GM21576 (cell line): ENCODE measurements at regions not wholly inside any gene's neighbourhood (a gene's known extent, or its start where the extent isn't known, plus 50 kb on each side); places are given as distances from the start of the nearest gene placed in this dataset.
A peak's percentile ranks its signal among the peaks of the same experiment; 100 is the strongest.
"Not testable (repeated sequence)": the region's sequence is repeated elsewhere in the genome, so short reads cannot be mapped to it uniquely, and the experiment has no call there.

Experiments
- ATAC-seq: cut with Tn5 transposase; IDR thresholded peaks from one replicate; pipeline ENCODE4 v1.9.1; 2021; ENCODE audit warnings: mild to moderate bottlenecking, moderate library complexity; ENCODE audit not compliant: unreplicated experiment

DNA sequence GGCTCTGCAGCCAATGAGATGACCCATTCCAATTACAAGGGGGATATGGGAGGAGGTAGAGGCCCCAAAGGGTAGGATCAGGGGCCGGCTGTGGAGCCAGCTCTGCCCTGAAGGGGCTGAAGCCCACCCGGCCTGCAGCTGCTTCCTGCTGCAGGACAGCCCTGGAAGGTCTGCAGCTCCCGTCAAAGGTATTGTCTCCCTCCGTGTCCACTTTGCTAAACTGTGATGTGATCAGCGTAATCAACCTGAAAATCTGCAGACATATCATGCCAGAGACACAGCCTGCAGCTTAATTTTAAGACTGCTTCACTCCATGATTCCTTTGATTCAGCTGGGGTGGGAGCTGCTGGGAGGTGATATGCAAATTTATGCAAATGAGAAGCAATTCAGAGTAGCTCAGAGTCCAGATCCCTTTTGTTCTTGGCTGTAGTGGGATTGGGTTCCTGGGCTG is 90.7 kb downstream of the GADD45G start:
- ATAC-seq: no peak

DNA sequence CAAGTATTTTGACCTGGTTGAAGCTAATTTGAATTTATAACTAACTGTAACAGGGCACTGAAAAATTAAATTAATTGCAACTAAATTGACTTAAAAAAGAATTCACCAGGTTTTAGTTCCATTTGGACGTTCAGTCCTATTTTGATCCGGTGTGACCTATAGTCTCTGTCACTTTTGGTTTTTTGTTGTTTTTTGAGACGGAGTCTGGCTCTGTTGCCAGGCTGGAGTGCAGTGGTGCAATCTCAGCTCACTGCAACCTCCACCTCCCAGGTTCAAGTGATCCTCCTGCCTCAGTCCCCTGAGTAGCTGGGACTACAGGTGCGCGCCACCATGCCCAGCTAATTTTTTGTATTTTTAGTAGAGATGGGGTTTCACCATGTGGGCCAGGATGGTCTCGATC is 91.2 kb downstream of the GADD45G start:
- ATAC-seq: not testable (repeated sequence)

DNA sequence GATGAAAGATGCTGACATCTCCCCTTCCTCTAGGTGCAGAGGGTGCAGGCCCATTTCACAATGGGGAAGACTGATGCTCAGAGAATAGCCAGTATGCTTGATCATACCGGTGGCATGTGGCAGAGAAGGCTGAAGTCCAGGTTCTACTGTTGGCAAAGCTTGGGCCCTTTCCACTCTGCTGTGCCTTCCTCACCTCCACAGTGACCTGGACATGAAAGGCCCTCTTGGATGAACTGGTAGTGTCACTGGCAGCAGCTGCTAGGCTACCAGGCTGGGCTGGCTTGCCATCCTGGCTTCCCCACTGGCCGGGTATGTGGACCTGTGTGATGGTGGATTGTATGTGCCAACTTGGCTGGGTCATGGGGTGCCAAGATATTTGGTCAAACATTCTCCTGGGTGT is 92.0 kb downstream of the GADD45G start:
- ATAC-seq: no peak

DNA sequence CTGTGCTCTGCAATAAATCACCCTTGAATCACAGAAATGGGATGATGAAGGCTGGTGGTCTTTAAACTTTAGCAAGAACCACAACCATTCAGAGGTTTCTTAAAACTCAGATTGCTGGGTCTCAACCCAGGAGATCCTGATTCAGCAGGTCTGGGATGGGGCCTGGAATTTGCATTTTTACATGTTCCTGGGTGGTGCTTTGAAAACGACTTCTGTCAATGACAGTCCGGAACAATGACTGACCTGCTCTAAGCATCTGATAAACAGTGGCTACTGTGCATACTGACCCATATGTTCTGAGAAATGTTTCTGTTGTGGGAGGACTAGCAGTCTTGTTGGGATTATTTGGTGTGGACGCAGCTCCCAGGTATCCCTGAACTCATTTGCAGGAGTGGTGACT is 92.7 kb downstream of the GADD45G start:
- no peak for ATAC-seq

DNA sequence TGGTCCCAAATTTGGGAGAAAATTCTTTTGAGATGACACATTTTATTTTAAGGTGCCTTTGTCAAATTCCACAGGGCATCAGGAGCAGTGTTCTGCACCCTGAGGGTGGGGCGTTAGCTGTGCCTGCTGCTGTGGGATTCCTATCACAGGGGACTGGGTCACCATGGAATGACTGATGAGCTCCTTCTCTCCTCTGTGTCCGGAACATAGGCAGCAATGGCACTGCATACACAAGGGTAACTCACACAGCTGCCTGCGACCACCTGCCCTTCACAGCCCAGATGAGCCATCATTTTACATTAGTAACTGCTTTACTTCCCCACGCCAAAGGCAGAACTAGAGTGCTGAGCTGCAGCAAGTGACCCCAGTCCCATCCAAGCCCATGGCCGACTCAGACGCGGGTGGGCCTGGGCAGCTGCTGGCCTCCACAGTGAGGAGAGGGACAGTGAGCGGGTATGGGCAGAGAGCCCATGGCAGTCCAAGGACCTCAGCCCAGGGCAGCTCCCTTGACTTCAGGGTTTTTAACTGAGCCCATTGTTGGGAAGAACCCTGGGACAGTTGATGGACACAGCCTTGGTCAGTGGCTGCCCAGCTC is 93.7 kb downstream of the GADD45G start:
- no peak for ATAC-seq

DNA sequence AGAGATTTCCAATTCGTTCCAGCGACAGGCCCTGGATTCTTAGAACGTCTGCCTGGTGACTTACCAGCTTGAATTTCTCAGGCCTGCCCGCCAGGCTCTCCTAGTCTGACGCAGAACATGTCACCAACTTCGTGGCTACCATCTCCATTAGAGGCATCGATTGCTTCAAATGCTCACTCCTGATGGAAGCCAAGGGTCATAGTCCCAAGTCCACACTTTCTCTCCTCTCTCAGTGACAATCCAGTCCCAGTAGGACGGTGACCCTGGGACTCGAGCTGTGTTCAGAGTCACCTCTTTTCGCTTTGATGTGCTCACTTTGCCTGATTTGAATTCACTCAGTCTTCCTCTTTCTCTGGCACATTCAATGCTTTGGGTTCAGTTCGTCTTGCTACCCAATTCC is 94.8 kb downstream of the GADD45G start:
- no peak for ATAC-seq

DNA sequence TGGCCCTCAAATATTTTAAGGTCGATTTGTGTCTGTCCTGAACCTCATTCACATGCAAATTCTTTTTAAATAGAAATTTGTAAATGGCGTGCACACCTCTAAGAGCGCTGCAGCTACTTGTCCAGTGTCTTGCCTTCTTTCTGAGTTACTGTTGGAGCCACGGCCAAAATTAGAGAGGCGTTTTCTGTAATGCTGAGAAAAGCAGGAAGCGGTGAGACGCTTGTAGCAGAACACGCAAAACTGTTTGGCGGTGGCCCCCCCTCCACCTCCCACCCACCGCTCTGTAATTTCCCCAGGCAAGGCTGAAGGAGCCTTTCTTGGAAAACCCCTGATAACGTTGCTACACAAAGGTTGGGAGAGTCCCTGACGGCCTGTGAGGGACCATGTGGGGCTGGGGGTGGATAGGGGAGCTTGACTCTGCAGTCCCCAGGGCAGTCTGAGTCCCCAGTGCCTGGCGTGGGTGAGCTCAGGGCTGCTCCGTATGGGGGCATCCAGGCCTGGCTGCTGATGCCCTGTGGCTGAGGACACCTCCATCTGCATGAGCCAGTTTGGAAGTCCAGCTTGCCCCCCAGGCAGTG is 96.5 kb downstream of the GADD45G start:
- ATAC-seq: peak; percentile 53

DNA sequence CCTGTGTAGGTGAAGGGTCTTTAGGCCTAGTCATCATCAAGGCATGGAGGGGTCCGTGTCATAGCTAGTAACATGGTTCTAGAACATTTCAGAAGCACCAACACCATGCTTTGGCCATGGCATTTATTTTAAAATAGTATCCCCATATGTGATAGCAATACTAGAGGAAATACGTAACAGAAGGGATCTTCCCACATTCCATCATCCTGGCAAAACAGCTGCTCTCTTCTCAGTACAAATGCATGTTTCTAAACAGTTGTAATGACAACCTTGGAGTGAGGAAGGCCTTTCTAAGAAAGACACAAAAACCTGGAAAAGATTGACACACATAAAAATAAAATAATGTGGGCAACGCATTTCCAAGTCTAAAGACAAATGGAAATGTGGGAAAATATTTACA is 97.6 kb downstream of the GADD45G start:
- no peak for ATAC-seq

DNA sequence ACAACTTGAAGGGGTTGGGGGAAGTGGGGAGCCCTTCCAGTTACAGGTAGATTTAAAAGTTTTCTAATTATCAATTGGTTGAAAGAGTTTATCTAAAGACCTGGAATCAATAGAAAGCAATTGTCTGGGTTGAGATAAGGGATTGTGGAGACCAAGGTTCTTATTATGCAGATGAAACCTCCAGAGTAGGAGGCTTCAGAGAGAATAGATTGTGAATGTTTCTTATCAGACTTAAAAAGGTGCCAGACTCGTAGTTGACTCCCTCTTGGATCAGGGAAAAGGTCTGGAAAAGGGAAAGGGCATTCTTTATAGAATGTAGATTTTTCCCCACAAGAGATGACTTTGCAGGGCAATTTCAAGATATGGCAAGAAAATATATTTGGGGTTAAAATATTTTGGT is 100.8 kb downstream of the GADD45G start:
- ATAC-seq: no peak

DNA sequence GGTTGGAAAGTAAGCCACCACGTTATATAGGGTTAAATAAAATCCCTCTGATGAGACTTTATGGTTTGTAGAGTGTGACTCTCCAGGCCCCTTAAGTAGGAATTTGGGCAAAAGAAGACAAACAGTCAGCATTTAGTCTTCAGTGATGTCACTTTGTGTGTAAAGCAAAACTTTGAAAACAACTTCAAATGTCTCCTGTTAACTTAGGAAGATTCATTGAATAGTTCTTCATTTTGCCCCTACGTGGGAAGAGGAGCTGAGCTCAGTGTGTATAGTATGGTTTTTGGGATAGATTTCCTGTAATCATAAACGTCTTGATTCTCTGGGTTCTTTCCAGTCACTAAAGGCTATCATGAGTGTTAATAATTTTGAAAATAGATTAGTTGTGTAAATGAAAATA is 101.3 kb downstream of the GADD45G start:
- no peak for ATAC-seq

DNA sequence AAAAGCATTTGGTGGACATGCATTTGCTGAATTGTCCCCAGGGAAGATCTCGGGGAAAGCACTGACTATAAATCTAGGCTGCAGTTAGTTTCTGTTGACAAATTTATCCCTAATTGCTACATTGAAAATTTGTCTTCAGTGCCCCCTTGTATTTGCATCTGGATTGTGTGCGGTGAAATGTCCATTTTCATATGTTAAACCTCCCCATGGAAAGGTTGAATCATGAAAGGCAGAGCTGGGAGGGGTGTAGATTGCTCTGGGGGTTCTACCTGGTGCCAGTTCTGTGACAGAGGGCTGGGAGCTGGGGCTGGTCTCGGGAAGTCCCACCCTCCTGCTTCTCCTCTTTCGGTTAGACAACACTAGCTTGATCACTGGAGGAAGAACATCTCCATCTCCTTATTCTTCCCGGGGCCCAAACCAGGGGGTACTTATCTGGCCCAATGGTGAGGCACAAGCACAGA is 101.9 kb downstream of the GADD45G start:
- no peak for ATAC-seq

DNA sequence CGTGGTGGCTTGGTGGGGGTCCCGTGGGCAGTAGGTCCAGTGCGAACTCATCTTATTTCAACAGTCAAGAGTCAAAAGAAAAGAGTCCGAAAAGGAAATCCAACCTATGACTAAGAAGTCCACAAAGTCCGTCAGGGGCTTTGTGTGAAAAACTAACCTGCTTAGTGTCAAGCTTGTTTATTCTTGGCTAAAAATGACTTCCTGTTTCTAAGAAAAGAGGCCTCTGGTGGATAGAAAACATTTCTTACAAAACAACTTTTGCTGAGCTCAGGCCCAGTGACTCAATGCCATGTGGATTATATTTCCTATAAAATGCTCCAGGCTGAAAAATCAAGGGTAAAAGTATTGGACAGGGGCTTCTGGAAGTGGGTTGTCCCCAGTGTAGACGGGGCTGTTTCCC is 105.9 kb downstream of the GADD45G start:
- no peak for ATAC-seq

DNA sequence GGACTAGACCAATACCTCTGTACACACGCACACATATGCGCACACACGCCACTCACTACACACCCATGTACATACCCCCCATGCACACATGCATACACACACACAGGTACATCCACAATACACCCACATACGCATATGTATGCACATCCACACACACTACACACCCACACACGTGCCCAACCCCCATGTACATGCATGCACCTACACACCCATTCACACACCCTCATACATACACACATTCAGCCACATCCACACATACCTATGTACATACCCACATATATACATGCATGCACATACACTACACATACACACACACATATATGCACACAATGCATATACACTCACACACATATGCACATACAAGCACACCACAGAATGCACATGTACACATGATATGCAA is 107.1 kb downstream of the GADD45G start:
- ATAC-seq: no peak

DNA sequence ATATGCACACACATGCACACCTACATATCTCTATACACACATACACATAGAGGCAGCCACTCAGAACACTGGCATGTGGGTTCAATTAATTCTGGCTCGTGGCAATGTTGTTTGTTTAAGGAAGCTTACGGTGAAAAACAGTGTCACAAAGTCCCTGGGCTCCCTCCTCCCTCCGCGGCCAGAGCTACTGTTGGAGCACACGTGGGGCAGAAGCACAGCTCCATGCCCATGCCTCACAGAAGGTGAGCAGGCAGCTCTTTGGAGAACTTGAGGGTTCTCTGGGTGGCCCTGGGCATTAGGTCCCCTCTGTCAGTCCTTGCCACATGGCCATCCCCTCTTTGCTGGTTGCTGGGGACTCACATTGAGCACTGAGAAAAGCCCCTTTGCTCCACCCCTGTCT is 107.5 kb downstream of the GADD45G start:
- ATAC-seq: no peak

DNA sequence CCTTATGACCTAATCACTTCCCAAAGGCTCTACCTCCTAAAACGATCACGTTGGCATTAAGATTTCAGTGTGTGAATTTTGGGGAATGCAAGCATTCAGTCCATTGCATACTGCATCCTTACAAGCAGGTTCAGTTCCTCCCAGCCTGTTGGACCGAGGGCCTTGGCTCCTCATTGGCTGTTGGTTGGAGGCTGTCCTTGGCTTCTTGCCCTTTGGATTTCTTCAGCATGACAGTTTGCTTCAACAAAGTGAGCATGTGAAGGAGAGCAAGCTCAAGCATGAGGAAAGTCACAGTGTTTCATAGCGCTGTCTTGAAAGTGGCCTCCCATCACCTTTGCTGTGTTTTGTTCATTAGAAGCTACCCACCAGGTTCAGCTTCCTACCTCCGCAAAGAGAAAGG is 109.5 kb downstream of the GADD45G start:
- no peak for ATAC-seq

DNA sequence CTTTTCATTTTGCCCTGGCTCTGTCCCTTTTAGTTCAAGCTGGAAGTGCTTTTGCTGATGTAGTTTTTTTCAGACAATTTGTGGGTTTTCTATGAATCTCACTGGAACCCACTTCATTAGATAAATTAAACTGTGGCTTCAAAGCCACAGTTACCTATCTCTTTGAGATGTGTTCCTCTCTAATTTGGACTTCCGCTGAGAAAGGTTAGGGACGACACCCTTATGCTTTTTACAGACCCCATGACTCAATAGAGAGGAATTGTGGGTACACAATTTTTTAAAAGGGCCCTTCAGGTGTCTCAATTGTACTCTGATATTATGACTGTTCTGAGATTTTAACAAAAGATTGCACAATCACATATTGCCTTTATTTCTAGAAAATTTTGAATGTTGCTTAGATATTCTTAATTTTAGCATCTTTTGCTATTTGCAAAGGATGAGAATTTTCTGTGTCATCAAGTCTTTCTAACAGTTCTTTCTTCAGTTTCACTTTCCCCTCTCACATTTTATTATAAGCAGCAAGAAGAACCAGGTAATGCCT is 110.6 kb downstream of the GADD45G start:
- no peak for ATAC-seq

DNA sequence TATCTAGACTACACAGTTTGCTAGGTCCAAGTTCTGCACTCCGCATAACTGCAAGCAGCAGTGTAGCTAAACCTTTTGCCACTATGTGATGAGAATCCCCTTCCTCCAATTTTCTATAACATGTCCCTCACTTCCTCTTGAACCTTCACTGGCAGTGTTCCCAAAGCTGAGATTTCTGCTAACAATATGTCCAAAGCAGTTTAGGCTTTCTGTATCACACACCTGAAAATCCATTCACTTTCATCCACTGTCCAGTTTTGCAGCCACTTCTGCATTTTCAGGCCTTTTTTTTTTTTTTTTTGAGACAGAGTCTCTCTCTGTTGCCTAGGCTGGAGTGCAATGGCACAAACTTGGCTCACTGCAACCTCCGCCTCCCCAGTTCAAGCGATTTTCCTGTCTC is 111.1 kb downstream of the GADD45G start:
- ATAC-seq: no peak

DNA sequence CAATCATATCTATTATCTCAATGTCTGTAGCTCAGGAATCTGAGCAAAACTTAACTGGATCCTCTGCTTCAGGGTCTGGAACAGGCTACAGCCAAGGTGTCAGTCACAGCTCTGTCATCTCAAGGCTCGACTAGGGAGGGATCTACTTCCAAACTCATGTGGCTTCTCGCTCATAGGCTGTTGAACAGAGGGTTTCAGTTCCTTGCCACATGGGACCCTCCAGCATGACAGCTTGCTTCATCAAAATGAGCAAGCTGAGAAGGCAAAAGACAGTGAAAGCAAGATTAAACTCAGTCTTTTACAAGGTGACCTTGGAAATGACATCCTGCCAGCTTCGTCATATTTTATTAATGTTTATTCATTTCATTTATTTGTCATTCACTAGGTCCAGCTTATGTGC is 111.7 kb downstream of the GADD45G start:
- ATAC-seq: no peak

DNA sequence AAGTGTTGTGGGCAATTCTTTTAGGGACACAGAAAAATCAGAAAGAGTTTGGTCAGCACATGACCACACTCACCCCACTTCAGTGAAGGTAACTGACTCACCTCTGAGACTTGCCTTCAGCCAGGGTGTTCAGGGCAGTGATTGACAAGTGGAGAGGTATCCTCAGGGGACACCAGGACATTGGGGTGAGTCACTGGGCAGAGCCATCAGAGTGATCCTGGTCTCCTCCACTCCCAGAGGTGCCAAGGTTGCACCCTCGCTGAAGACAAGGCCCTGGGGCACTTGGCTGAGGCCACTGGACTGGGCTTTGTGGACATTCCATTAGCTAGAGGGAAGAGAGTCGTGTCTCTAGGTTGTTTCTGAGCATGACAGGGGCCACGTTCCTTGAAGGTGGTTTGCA is 113.4 kb downstream of the GADD45G start:
- ATAC-seq: no peak

DNA sequence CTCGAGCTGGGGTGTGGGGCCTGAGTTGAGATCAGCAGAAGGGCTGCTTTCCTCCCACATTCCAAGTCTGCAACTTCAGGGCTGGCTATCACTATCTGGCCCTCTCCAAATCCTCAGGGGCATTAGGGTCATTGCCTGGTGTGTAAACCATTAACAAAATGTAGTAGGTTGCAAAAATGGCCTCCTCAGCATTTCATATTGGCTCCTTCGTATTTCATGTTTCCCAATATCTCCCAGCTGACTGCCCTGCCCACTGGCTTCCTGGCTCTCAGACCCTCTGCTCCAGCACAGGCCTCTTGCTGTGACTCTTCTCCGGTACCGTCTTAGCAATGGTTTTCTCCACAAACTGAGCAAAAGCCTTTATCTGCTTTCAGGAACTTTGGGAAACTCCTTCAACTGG is 113.8 kb downstream of the GADD45G start:
- ATAC-seq: no peak

DNA sequence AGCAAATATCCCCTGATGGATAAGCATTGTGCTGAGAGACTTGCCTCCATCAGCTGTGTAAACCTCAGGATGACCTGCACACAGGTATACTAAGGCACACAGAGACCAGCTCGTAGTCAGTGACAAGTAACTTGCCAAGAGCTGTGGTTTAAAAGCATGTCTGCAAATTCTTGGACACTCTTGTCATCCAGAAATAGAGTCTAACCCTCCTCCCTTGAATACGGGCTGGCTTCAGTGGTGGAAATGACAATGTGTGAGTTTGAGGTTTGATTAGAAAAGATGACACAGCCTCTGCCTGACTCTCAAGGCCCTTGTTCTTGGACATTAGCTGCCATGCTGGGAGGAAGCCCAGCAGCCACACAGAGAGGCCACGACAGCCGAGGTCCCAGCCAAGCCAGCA is 114.4 kb downstream of the GADD45G start:
- no peak for ATAC-seq

DNA sequence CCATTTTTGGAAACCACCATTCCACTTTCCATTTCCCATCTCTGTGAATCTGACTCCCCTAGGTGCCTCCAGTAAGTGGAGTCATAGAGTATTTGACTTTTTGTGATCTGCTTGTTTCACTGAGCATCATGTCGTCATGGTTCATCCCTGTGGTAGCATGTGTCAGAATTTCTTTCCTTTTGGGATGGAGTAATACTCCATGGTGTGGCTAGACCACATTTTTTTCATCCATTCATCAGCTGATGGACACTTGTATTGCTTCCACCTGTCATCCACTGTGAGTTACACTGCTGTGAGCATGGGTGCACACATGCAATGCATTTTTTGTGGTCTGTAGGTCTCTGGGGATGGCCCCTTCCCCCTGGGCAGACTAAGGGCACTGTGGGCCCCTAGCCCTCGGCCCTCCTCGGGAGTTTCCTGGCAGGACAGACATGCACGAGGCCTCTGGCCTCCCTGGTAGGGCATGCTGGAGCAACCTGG is 115.9 kb downstream of the GADD45G start:
- no peak for ATAC-seq
